Right lobe of liver (tissue), 6 donors: ENCODE measurements at regions not wholly inside any gene's neighbourhood (a gene's known extent, or its start where the extent isn't known, plus 50 kb on each side); places are given as distances from the start of the nearest gene placed in this dataset.

Experiments used
- ATAC-seq, 4 donors: fragments of 200-7000 bp; cut with Tn5 transposase; one replicate each; pipeline ENCODE4 v1.9.1; 2020; ENCODE audit warnings: mild to moderate bottlenecking in 4 of 4, moderate library complexity in 4 of 4
- DNase-seq, 3 donors: peaks; one replicate each; pipeline ENCODE4 v3.0.0-alpha.2; 2020
- H3K27ac ChIP-seq, 3 donors: fragments of 200-600 bp; one replicate each; pipeline ENCODE4 v1.8.0; 2022
- H3K27me3 ChIP-seq, 2 donors: fragments of 200-600 bp; one replicate each; pipeline ENCODE4 v1.8.0; 2022
- H3K36me3 ChIP-seq, 4 donors: fragments of 200-600 bp; sonication (generic) in 1 of 4; one replicate each; pipeline versions ENCODE4 v1.5.1 to v1.8.0; 2017 to 2022; ENCODE audit warnings: control low read depth in 1 of 4
- H3K4me1 ChIP-seq, 4 donors: fragments of 200-600 bp; sonication (generic) in 1 of 4; one replicate each; pipeline versions ENCODE4 v1.5.1 to v1.8.0; 2017 to 2022; ENCODE audit warnings: control low read depth in 1 of 4
- H3K4me3 ChIP-seq, 3 donors: fragments of 200-600 bp; one replicate each; pipeline ENCODE4 v1.8.0; 2022
- H3K9me3 ChIP-seq, 4 donors: fragments of 200-600 bp; sonication (generic) in 1 of 4; one replicate each; pipeline versions ENCODE4 v1.5.1 to v1.8.0; 2017 to 2022; ENCODE audit warnings: control low read depth in 1 of 4
- CTCF ChIP-seq, 4 donors: fragments of 200-600 bp in 3 of 4; fragments of 450-650 bp in 1 of 4; IDR thresholded peaks; one replicate each; pipeline versions ENCODE4 v1.5.1 to v1.8.0; 2016 to 2022; ENCODE audit warnings: antibody characterized with exemption in 4 of 4, mild to moderate bottlenecking in 2 of 4
- POLR2A ChIP-seq: fragments of 450-650 bp; IDR thresholded peaks from one replicate; pipeline ENCODE4 v1.6.1; 2017; ENCODE audit warnings: antibody characterized with exemption, mild to moderate bottlenecking
- whole genome bisulfite sequencing: methylation state at CpG from one replicate; pipeline ENCODE4 v1.1.6; 2018; ENCODE audit warnings: low coverage, low lambda C conversion rate; ENCODE audit not compliant: insufficient coverage; ENCODE audit errors: missing lambda C conversion rate; 5-methylcytosine and 5-hydroxymethylcytosine counted together
- intact Hi-C, 2 donors: fragments of 100-400 bp; cut with DNase I; formaldehyde crosslinking; loops; one replicate each; pipeline versions ENCODE4 v1.11.2 to v1.14.1; 2022
- donor health status: DM: no; HTN: yes; CAD: no.
- donor health status: DM: no; HTN: no; CAD: no.
- donor health status: DM: no; HTN: no; CAD: no.
- donor health status: DM: no; HTN: yes; CAD: no.
- donor health status: DM: no; HTN: yes; CAD: no.

GRCh38 chr11:119874660-119875238 is 145.7 kb upstream of the NECTIN1 start:
- DNase-seq, result no peak
- no peaks in the 10 kb centered on the region for H3K4me1 ChIP-seq
- H3K27ac ChIP-seq, result no peak overlapping the region
- no peaks in the 10 kb centered on the region for H3K27me3 ChIP-seq
- TF ChIP-seq POLR2A (no peak), CTCF (IDR thresholded peaks at IDR 0.05) (no peak)
- no peaks in the 10 kb centered on the region for H3K9me3 ChIP-seq
- no peaks in the 10 kb centered on the region for H3K36me3 ChIP-seq
- no peak overlapping the region for H3K4me3 ChIP-seq
- intact Hi-C loops, result no loop called here
- WGBS, result 47% methylated on average over 10 of the region's 15 CpGs
- ATAC-seq, result no peak

GRCh38 chr11:119873761-119874421 is 144.9 kb upstream of the NECTIN1 start:
- Histone ChIP-seq H3K27me3 (no peaks in the 10 kb centered on the region), H3K9me3 (no peaks in the 10 kb centered on the region), H3K4me3 (no peak overlapping the region), H3K4me1 (no peaks in the 10 kb centered on the region), H3K36me3 (no peaks in the 10 kb centered on the region), H3K27ac (no peak overlapping the region)
- 66% methylated on average over 7 of the region's 17 CpGs for WGBS
- DNase-seq (no peak), ATAC-seq (no peak)
- intact Hi-C loops, result no loop called here
- TF ChIP-seq CTCF (IDR thresholded peaks at IDR 0.05) (no peak), POLR2A (no peak)

- Histone ChIP-seq H3K27me3 (no peaks in the 10 kb centered on the region), H3K4me1 (no peaks in the 10 kb centered on the region), H3K36me3 (no peaks in the 10 kb centered on the region), H3K9me3 (no peaks in the 10 kb centered on the region), H3K4me3 (no peak overlapping the region), H3K27ac (no peak overlapping the region)
- ATAC-seq (no peak), DNase-seq (no peak)
- intact Hi-C loops, result no loop called here
- WGBS, result 62% methylated on average over 10 of the region's 11 CpGs
- TF ChIP-seq CTCF (IDR thresholded peaks at IDR 0.05) (no peak), POLR2A (no peak)
Measured at GRCh38 chr11:119872611-119873310, 143.8 kb upstream of the NECTIN1 start.

- DNase-seq, result no peak
- Histone ChIP-seq H3K9me3 (no peaks in the 10 kb centered on the region), H3K4me1 (no peaks in the 10 kb centered on the region), H3K27ac (no peak overlapping the region), H3K4me3 (no peak overlapping the region), H3K36me3 (no peaks in the 10 kb centered on the region), H3K27me3 (no peaks in the 10 kb centered on the region)
- WGBS, result no CpG with 5 or more reads among the region's 2 CpGs
- no peak for ATAC-seq
- TF ChIP-seq CTCF (IDR thresholded peaks at IDR 0.05) (no peak), POLR2A (no peak)
- intact Hi-C loops, result no loop called here
Measured at GRCh38 chr11:119865661-119866156, 136.7 kb upstream of the NECTIN1 start.
